Caco-2 (cell line): ENCODE measurements at regions not wholly inside any gene's neighbourhood (a gene's known extent, or its start where the extent isn't known, plus 50 kb on each side); places are given as distances from the start of the nearest gene placed in this dataset.

Experiments used
- BruUV-seq: library from RNA; stranded (reverse); fragments of 400-500 nt; replicated peaks from 2 replicates; lab custom pipeline; 2021; lab: Mats Ljungman, UMichigan
- CTCF ChIA-PET: fragments of 300-600 bp; sonication (Branson Sonifier 250); formaldehyde crosslinking; loops from one replicate; lab custom pipeline; 2022; ENCODE audit warnings: antibody characterized with exemption; lab: Charles Lee
- POLR2A ChIA-PET: fragments of 300-600 bp; sonication (Branson Sonifier 250); formaldehyde crosslinking; loops from one replicate; lab custom pipeline; 2022; ENCODE audit warnings: antibody characterized with exemption; lab: Charles Lee
- DNase-seq, 2 experiments: peaks; one replicate each; pipeline versions ENCODE4 v3.0.0 to v3.0.0-alpha.2; 2020 to 2022
- H3K27me3 ChIP-seq: replicated peaks from 2 replicates; pipeline ENCODE4 v1.6.0; 2011; ENCODE audit warnings: low read length; ENCODE audit not compliant: control insufficient read depth, insufficient read depth
- H3K36me3 ChIP-seq: 2 replicates; pipeline ENCODE4 v1.5.1; 2011; ENCODE audit warnings: low read length; ENCODE audit not compliant: control insufficient read depth, insufficient read depth
- H3K4me1 ChIP-seq: fragments of 250-450 bp; sonication (Bioruptor Pico); 2 replicates; pipeline ENCODE4 v1.5.1; 2020; ENCODE audit warnings: mild to moderate bottlenecking
- H3K4me3 ChIP-seq: 2 replicates; pipeline ENCODE4 v1.5.1; 2011; ENCODE audit warnings: low read depth, mild to moderate bottlenecking, control low read depth, low read length
- H3K9me3 ChIP-seq: fragments of 250-450 bp; sonication (Bioruptor Pico); 2 replicates; pipeline ENCODE4 v1.5.1; 2020; ENCODE audit warnings: mild to moderate bottlenecking, moderate library complexity
- H3K27ac Mint-ChIP-seq: one replicate; pipeline ENCODE4 v1.8.0; 2022; ENCODE audit warnings: mixed read lengths; ENCODE audit not compliant: unreplicated experiment
- H3K27me3 Mint-ChIP-seq: one replicate; pipeline ENCODE4 v1.8.0; 2022; ENCODE audit warnings: mixed read lengths; ENCODE audit not compliant: insufficient read depth, unreplicated experiment
- H3K36me3 Mint-ChIP-seq: one replicate; pipeline ENCODE4 v1.8.0; 2022; ENCODE audit warnings: mild to moderate bottlenecking, mixed read lengths; ENCODE audit not compliant: insufficient read depth, unreplicated experiment
- H3K4me1 Mint-ChIP-seq: one replicate; pipeline ENCODE4 v1.8.0; 2022; ENCODE audit warnings: low read depth, mixed read lengths; ENCODE audit not compliant: unreplicated experiment
- H3K4me3 Mint-ChIP-seq: one replicate; pipeline ENCODE4 v1.8.0; 2022; ENCODE audit warnings: mild to moderate bottlenecking, moderate library complexity, mixed read lengths; ENCODE audit not compliant: unreplicated experiment
- H3K9me3 Mint-ChIP-seq: one replicate; pipeline ENCODE4 v1.8.0; 2022; ENCODE audit warnings: mixed read lengths; ENCODE audit not compliant: unreplicated experiment
- CTCF ChIP-seq, 2 experiments: fragments of 200-600 bp in 1 of 2; IDR thresholded peaks; 1 replicate in 1 of 2; 2 replicates in 1 of 2; pipeline versions ENCODE4 v1.5.1 to v1.8.0; 2011 to 2022; ENCODE audit warnings: antibody characterized with exemption in 1 of 2, control low read depth in 1 of 2, inconsistent platforms in 1 of 2, low read depth in 1 of 2, low read length in 1 of 2, mild to moderate bottlenecking in 1 of 2, moderate library complexity in 1 of 2; ENCODE audit not compliant: insufficient read depth in 1 of 2, severe bottlenecking in 1 of 2, unreplicated experiment in 1 of 2
- intact Hi-C: fragments of 100-400 bp; cut with micrococcal nuclease; formaldehyde crosslinking; loops from one replicate; pipeline ENCODE4 v1.10.0; 2022; ENCODE audit not compliant: unreplicated experiment

- Mint-ChIP-seq H3K9me3 (peaks cover 17% of the 10 kb centered on the region), H3K4me1 (no peaks in the 10 kb centered on the region)
- H3K36me3 ChIP-seq: no peaks in the 10 kb centered on the region
Observed at GRCh38 chr16:65684230-65684629, 562.4 kb upstream of the CDH11 start.

GRCh38 chr16:65681406-65681805 lies 559.5 kb upstream of the CDH11 start:
- Histone ChIP-seq H3K4me3 (no peak overlapping the region), H3K36me3 (no peaks in the 10 kb centered on the region), H3K27me3 (no peaks in the 10 kb centered on the region), H3K9me3 (peaks cover 8% of the 10 kb centered on the region), H3K4me1 (no peaks in the 10 kb centered on the region)
- TF ChIP-seq CTCF (IDR thresholded peaks at IDR 0.05; ENCODE audit: insufficient read depth in 1 of 2, low read depth in 1 of 2, low read length in 1 of 2, severe bottlenecking in 1 of 2, unreplicated experiment in 1 of 2): no peak
- H3K4me1 Mint-ChIP-seq: no peaks in the 10 kb centered on the region
- H3K36me3 Mint-ChIP-seq: no peaks in the 10 kb centered on the region
- peaks cover 5% of the 10 kb centered on the region for H3K27me3 Mint-ChIP-seq
- CTCF ChIA-PET: no interaction called here
- no TSS peak for BruUV-seq
- intact Hi-C loops: no loop called here
- H3K9me3 Mint-ChIP-seq: peaks cover 9% of the 10 kb centered on the region
- no peak for DNase-seq
- H3K27ac Mint-ChIP-seq: no peak overlapping the region
- POLR2A ChIA-PET: no interaction called here
- no peak overlapping the region for H3K4me3 Mint-ChIP-seq

More at GRCh38 chr16:65684230-65684629, 562.4 kb upstream of the CDH11 start:
- TF ChIP-seq CTCF (IDR thresholded peaks at IDR 0.05; ENCODE audit: insufficient read depth in 1 of 2, low read depth in 1 of 2, low read length in 1 of 2, severe bottlenecking in 1 of 2, unreplicated experiment in 1 of 2): no peak
- Histone ChIP-seq H3K4me1 (no peaks in the 10 kb centered on the region), H3K4me3 (no peak overlapping the region), H3K9me3 (peaks cover 8% of the 10 kb centered on the region), H3K27me3 (no peaks in the 10 kb centered on the region)
- no peak overlapping the region for H3K4me3 Mint-ChIP-seq
- CTCF ChIA-PET: no interaction called here
- intact Hi-C loops: no loop called here
- no peak for DNase-seq
- H3K27ac Mint-ChIP-seq: no peak overlapping the region
- BruUV-seq: no TSS peak
- POLR2A ChIA-PET: no interaction called here
- no peaks in the 10 kb centered on the region for H3K36me3 Mint-ChIP-seq
- no peaks in the 10 kb centered on the region for H3K27me3 Mint-ChIP-seq

GRCh38 chr16:65679785-65680184 lies 557.9 kb upstream of the CDH11 start:
- Mint-ChIP-seq H3K9me3 (peaks cover 9% of the 10 kb centered on the region), H3K27ac (no peak overlapping the region), H3K27me3 (peaks cover 5% of the 10 kb centered on the region), H3K36me3 (no peaks in the 10 kb centered on the region), H3K4me3 (no peak overlapping the region), H3K4me1 (no peaks in the 10 kb centered on the region)
- no peak for DNase-seq
- BruUV-seq: no TSS peak
- no peaks in the 10 kb centered on the region for H3K36me3 ChIP-seq
- peaks cover 8% of the 10 kb centered on the region for H3K9me3 ChIP-seq
- H3K27me3 ChIP-seq: no peaks in the 10 kb centered on the region
- ChIA-PET CTCF (no interaction called here), POLR2A (no interaction called here)
- intact Hi-C loops: no loop called here
- no peak for TF ChIP-seq CTCF (IDR thresholded peaks at IDR 0.05; ENCODE audit: insufficient read depth in 1 of 2, low read depth in 1 of 2, low read length in 1 of 2, severe bottlenecking in 1 of 2, unreplicated experiment in 1 of 2)
- no peak overlapping the region for H3K4me3 ChIP-seq
- no peaks in the 10 kb centered on the region for H3K4me1 ChIP-seq
